ENCODE measurements at regions not wholly inside any gene's neighbourhood (a gene's known extent, or its start where the extent isn't known, plus 50 kb on each side); places are given as distances from the start of the nearest gene placed in this dataset.
A peak's percentile ranks its signal among the peaks of the same experiment; 100 is the strongest.

DNA sequence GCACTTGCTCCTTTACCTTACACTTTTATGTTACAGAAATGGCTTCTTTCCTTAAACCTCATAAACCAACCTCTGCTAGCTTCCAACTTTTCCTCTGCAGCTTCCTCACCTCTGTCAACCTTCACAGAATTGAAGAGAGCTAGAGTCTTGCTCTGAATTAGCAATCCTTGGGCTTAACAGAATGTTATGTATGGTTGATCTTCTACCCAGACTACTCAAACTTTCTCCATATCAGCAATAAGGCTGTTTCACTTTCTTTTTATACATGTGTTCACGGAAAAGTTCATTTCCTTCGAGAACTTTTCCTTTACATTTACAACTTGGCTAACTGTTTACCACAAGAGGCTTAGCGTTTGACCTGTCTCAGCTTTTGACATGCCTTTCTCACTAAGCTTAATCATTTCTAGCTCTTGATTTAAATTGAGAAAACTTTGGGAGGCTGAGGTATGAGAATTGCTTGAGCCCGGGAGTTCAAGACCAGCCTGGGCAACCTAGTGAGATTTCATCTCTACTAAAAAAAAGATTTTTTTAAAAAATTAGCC, 207.3 kb downstream of the BMP7 start:
- no peaks in the 10 kb centered on the region for H3K27me3 Mint-ChIP-seq (ENCODE audit: unreplicated experiment)
- no peak overlapping the region for H3K4me3 Mint-ChIP-seq (ENCODE audit: low read depth, unreplicated experiment)
- no peak for DNase-seq
- H3K9me3 Mint-ChIP-seq (ENCODE audit: low read depth, unreplicated experiment) = no peaks in the 10 kb centered on the region
- CTCF ChIA-PET = no interaction called here
- intact Hi-C loops (cut with micrococcal nuclease; ENCODE audit: unreplicated experiment) = no loop called here
- H3K27ac Mint-ChIP-seq (ENCODE audit: unreplicated experiment) = no peak overlapping the region
- H3K36me3 Mint-ChIP-seq (ENCODE audit: insufficient read depth, unreplicated experiment) = no peaks in the 10 kb centered on the region
- H3K4me1 Mint-ChIP-seq (ENCODE audit: low read depth, unreplicated experiment) = no peaks in the 10 kb centered on the region
- no TSS peak for BruUV-seq (replicated peaks)
- TF ChIP-seq, protein P1, sequence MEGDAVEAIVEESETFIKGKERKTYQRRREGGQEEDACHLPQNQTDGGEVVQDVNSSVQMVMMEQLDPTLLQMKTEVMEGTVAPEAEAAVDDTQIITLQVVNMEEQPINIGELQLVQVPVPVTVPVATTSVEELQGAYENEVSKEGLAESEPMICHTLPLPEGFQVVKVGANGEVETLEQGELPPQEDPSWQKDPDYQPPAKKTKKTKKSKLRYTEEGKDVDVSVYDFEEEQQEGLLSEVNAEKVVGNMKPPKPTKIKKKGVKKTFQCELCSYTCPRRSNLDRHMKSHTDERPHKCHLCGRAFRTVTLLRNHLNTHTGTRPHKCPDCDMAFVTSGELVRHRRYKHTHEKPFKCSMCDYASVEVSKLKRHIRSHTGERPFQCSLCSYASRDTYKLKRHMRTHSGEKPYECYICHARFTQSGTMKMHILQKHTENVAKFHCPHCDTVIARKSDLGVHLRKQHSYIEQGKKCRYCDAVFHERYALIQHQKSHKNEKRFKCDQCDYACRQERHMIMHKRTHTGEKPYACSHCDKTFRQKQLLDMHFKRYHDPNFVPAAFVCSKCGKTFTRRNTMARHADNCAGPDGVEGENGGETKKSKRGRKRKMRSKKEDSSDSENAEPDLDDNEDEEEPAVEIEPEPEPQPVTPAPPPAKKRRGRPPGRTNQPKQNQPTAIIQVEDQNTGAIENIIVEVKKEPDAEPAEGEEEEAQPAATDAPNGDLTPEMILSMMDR (IDR thresholded peaks at IDR 0.05; ENCODE audit: unreplicated experiment) = no peak

DNA sequence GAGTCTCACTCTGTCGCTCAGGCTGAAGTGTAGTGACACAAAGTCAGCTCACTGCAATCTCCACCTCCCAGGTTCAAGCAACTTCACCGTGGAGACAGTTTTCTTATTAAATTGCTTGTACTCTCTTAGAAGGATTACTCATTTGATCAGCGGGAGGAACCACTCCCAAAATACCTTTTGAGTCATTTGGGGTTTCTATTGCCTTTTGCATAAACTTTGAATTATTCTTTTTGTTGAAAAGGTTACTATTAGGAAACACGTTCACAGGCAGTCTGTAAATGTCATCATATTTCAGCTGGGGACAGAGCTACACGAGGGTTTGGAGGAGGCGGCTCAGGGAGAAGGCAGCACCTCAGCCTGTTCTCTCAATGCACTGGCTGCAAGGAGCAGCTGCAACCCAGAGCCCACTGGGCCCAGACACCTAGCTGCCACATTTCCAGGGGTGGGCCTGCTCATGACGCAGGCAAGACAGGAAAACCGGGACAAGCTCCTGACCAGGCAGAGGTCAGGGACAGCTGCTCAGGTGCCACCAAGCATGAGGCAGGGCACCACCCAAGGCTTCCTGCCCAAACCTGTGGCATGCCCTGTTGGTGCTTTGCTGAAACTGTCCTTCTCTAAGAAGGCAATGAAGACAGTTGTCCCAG, 205.9 kb downstream of the BMP7 start:
- CTCF ChIA-PET = interaction anchor here (0.6 kb wide), 1 partner anchor 892 kb away, joined by 6 read pairs; no protein-coding TSS in a partner anchor
- DNase-seq = no peak

DNA sequence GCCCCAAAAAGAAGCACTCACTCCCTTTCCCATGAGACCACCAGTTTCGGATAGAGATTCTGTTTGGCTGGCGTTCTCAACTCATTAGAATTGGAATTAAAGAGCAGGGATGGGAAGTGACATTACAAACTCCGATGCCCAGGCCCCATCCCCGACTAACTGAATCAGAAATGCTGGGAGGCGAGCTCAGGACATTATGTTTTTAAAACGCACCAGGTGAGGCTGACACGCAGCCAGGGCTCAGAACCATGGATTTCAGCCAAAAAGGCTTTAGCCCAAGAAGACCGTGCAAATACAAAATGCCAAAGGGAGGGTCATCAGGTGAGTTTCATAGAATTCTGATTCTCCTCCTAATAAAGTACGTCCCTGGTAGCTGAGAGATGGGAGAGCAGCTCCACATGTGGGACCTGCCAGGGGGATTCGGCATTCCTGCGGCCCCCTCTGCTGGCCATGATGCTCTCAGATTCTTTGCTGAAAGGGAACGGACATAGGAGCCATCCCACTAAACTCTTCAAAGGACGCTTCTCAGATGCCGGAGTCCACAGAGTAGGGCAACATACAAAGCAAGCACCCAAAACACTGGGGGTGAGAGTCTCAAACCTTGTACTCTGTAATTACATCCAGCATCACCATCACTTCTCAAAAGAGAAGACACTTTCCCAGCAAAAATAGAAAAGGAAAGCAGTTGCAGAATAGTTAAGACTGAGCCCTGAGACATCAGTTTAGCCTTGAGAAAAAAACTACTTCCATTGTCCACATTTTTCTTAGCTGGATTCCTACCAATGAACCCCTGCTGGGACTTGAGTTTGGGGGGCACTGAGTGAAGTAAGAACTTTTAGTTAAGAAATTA, 205.2 kb downstream of the BMP7 start:
- TF ChIP-seq, protein P1 (IDR thresholded peaks at IDR 0.05; ENCODE audit: unreplicated experiment) = peak; percentile 23
- Mint-ChIP-seq H3K36me3 (ENCODE audit: insufficient read depth, unreplicated experiment) (no peaks in the 10 kb centered on the region), H3K27me3 (ENCODE audit: unreplicated experiment) (no peaks in the 10 kb centered on the region), H3K4me3 (ENCODE audit: low read depth, unreplicated experiment) (no peak overlapping the region), H3K27ac (ENCODE audit: unreplicated experiment) (no peak overlapping the region), H3K9me3 (ENCODE audit: low read depth, unreplicated experiment) (no peaks in the 10 kb centered on the region), H3K4me1 (ENCODE audit: low read depth, unreplicated experiment) (no peaks in the 10 kb centered on the region)
- CTCF ChIA-PET = no interaction called here
- intact Hi-C loops (cut with micrococcal nuclease; ENCODE audit: unreplicated experiment) = no loop called here
- BruUV-seq (replicated peaks) = no TSS peak
- DNase-seq = peak; percentile 39

More for the DNA sequence above, 205.9 kb downstream of the BMP7 start:
- H3K27me3 Mint-ChIP-seq (ENCODE audit: unreplicated experiment) = no peaks in the 10 kb centered on the region
- H3K36me3 Mint-ChIP-seq (ENCODE audit: insufficient read depth, unreplicated experiment) = no peaks in the 10 kb centered on the region
- no TSS peak for BruUV-seq (replicated peaks)
- H3K9me3 Mint-ChIP-seq (ENCODE audit: low read depth, unreplicated experiment) = no peaks in the 10 kb centered on the region
- intact Hi-C loops (cut with micrococcal nuclease; ENCODE audit: unreplicated experiment) = no loop called here
- TF ChIP-seq, protein P1 (IDR thresholded peaks at IDR 0.05; ENCODE audit: unreplicated experiment) = no peak
- no peak overlapping the region for H3K4me3 Mint-ChIP-seq (ENCODE audit: low read depth, unreplicated experiment)
- no peaks in the 10 kb centered on the region for H3K4me1 Mint-ChIP-seq (ENCODE audit: low read depth, unreplicated experiment)
- no peak overlapping the region for H3K27ac Mint-ChIP-seq (ENCODE audit: unreplicated experiment)

DNA sequence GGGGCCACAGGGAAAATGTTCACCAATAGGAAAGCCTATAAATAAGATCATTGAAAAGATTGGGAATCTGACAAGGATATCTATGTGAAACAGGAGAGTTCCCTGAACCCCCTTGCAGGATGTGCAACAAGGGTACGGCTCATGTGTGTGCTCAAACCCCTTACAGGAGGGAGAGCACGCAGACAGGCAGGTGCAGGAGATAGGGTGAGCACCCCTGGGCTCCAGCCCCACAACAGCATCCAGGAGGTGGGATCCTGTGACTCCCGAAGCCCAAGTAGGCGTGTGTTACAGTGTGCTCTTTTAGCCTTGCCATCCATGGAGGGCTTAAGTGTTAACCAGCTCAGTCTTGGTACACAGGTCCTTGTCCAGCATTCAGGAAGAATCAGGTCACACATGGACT, 204.2 kb downstream of the BMP7 start:
- no peaks in the 10 kb centered on the region for H3K9me3 Mint-ChIP-seq (ENCODE audit: low read depth, unreplicated experiment)
- no peaks in the 10 kb centered on the region for H3K36me3 Mint-ChIP-seq (ENCODE audit: insufficient read depth, unreplicated experiment)
- no peak overlapping the region for H3K27ac Mint-ChIP-seq (ENCODE audit: unreplicated experiment)
- TF ChIP-seq, protein P1 (IDR thresholded peaks at IDR 0.05; ENCODE audit: unreplicated experiment) = no peak
- intact Hi-C loops (cut with micrococcal nuclease; ENCODE audit: unreplicated experiment) = no loop called here
- BruUV-seq (replicated peaks) = no TSS peak
- H3K27me3 Mint-ChIP-seq (ENCODE audit: unreplicated experiment) = no peaks in the 10 kb centered on the region
- DNase-seq = no peak
- H3K4me3 Mint-ChIP-seq (ENCODE audit: low read depth, unreplicated experiment) = no peak overlapping the region
- no peaks in the 10 kb centered on the region for H3K4me1 Mint-ChIP-seq (ENCODE audit: low read depth, unreplicated experiment)
- CTCF ChIA-PET = interaction anchor here (0.5 kb wide), 1 partner anchor 642 kb away, joined by 12 read pairs; no protein-coding TSS in a partner anchor
